Posterior vena cava (tissue), 2 donors: ENCODE measurements at regions not wholly inside any gene's neighbourhood (a gene's known extent, or its start where the extent isn't known, plus 50 kb on each side); places are given as distances from the start of the nearest gene placed in this dataset.
"Not testable (repeated sequence)": the region's sequence is repeated elsewhere in the genome, so short reads cannot be mapped to it uniquely, and the experiment has no call there.

ENCODE experiments used
- DNase-seq: peaks from one replicate; pipeline ENCODE4 v3.0.0-alpha.2; 2020; ENCODE audit warnings: low spot score
- intact Hi-C, 2 donors: fragments of 100-400 bp; cut with DNase I; formaldehyde crosslinking; loops; one replicate each; pipeline versions ENCODE4 v1.14.1 to v1.14.2; 2022 to 2023
- donor health status: DM: yes; HTN: yes; CAD: no.
- donor health status: DM: yes; HTN: yes; CAD: no.

GRCh38 chr14:104297313-104297704 is 158.9 kb downstream of the KIF26A start:
- peak; percentile 60 for DNase-seq
- intact Hi-C loops = no loop called here

- DNase-seq = peak; percentile 71
- intact Hi-C loops = no loop called here
Observed at GRCh38 chr14:104297721-104298401, 159.5 kb downstream of the KIF26A start.

- intact Hi-C loops = no loop called here
- DNase-seq = peak; percentile 38
Observed at GRCh38 chr14:104298458-104298857, 160.1 kb downstream of the KIF26A start.

- intact Hi-C loops = loop anchor here in 1 of 2 donors (1.0 kb wide), 1 partner anchor 33 kb away; no protein-coding TSS in a partner anchor
- peak; percentile 80 for DNase-seq
Observed at GRCh38 chr14:104299993-104300761, 161.8 kb downstream of the KIF26A start.

GRCh38 chr14:104301731-104302460 is 163.5 kb downstream of the KIF26A start:
- peak; percentile 64 for DNase-seq
- intact Hi-C loops = no loop called here

GRCh38 chr14:104302794-104303405 is 164.5 kb downstream of the KIF26A start:
- intact Hi-C loops = no loop called here
- DNase-seq = peak; percentile 54

GRCh38 chr14:104303705-104304425 is 165.5 kb downstream of the KIF26A start:
- intact Hi-C loops = no loop called here
- DNase-seq = peak; percentile 68

- intact Hi-C loops = no loop called here
- DNase-seq = peak; percentile 81
Observed at GRCh38 chr14:104304451-104305351, 166.3 kb downstream of the KIF26A start.

GRCh38 chr14:104305511-104306449 is 167.4 kb downstream of the KIF26A start:
- peak; percentile 64 for DNase-seq
- intact Hi-C loops = no loop called here

GRCh38 chr14:104306450-104307040 is 168.2 kb downstream of the KIF26A start:
- peak; percentile 64 for DNase-seq
- intact Hi-C loops = no loop called here

GRCh38 chr14:104307246-104307626 is 168.8 kb downstream of the KIF26A start:
- DNase-seq = peak; percentile 74
- intact Hi-C loops = no loop called here

GRCh38 chr14:104307627-104308401 is 169.4 kb downstream of the KIF26A start:
- DNase-seq = peak; percentile 77

GRCh38 chr14:104308534-104308933 is 170.1 kb downstream of the KIF26A start:
- DNase-seq, intact Hi-C loops: not testable (repeated sequence)

More at GRCh38 chr14:104307627-104308401, 169.4 kb downstream of the KIF26A start:
- intact Hi-C loops = no loop called here

GRCh38 chr14:104309657-104310369 is 171.4 kb downstream of the KIF26A start:
- DNase-seq = peak; percentile 62
- intact Hi-C loops = no loop called here

GRCh38 chr14:104311358-104311757 is 173.0 kb downstream of the KIF26A start:
- intact Hi-C loops = no loop called here
- no peak for DNase-seq
